HFF-Myc (cell line): ENCODE measurements at regions not wholly inside any gene's neighbourhood (a gene's known extent, or its start where the extent isn't known, plus 50 kb on each side); places are given as distances from the start of the nearest gene placed in this dataset.

Experiments used
- DNase-seq: peaks from one replicate; pipeline ENCODE4 v3.0.0-alpha.2; 2011; ENCODE audit warnings: low read depth; ENCODE audit errors: extremely low read depth
- H3K4me3 ChIP-seq: replicated peaks from 2 replicates; pipeline ENCODE4 v1.5.1; 2011; ENCODE audit warnings: low read depth, mild to moderate bottlenecking, control low read depth, low read length
- CTCF ChIP-seq: IDR thresholded peaks from 2 replicates; pipeline ENCODE4 v1.5.1; 2012; ENCODE audit warnings: mild to moderate bottlenecking, low read depth, low read length, control low read depth; ENCODE audit errors: missing control alignments

DNA sequence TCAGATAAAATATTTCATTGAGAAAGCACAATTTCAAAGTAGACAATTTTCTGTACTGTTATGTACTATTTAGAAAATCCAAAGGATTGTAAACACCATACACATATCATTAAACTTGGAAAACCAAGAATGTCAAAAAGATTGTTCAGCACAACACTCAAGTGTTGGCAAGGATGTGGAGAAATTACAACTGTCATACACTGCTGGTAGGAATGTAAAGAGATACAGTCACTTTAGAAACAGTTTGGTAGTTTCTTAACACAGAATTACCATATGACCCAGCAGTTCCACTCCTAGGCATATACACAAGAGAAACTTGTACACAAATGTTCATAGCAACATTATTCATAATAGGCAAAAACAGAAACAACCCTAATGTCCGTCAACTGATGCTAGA, 71.2 kb downstream of the OR2K2 start:
- TF ChIP-seq CTCF: no peak
- no peak overlapping the region for H3K4me3 ChIP-seq
- no peak for DNase-seq

DNA sequence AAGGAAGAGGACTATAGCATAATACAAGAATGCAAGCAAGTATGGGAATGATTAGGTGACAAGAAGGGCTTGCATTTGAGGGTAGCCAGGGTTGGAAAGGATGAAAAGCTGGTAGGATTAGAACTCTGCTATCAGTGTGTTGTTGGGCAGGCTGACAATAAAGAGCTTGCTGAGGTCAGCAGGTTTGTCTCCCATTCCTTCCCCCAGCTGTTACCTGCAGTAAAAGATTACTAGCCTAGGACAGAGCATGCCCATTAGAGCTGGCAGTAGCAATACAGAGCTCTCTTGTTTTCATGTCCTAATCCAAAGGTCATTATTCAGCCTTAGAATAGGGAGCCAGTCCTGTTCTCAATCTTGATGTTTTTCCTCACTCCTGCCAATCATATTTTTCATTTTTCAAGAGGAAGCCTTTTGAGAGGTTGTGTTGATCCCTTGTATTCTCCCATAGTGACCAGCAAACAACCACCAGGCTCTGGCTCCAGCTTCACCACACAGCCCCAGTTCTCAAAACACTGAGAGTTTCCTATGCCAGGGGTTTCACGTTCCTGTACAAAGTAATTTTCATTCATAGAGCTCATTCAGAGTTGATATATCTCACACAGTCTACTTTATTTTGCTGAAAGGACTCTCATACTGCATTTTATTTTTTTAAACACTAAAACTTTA, 71.7 kb downstream of the OR2K2 start:
- TF ChIP-seq CTCF: no peak
- no peak for DNase-seq
- no peak overlapping the region for H3K4me3 ChIP-seq

GRCh38 chr9:111253742-111254437, 76.1 kb downstream of the OR2K2 start:
- no peak overlapping the region for H3K4me3 ChIP-seq
- DNase-seq: no peak
- TF ChIP-seq CTCF: no peak

DNA sequence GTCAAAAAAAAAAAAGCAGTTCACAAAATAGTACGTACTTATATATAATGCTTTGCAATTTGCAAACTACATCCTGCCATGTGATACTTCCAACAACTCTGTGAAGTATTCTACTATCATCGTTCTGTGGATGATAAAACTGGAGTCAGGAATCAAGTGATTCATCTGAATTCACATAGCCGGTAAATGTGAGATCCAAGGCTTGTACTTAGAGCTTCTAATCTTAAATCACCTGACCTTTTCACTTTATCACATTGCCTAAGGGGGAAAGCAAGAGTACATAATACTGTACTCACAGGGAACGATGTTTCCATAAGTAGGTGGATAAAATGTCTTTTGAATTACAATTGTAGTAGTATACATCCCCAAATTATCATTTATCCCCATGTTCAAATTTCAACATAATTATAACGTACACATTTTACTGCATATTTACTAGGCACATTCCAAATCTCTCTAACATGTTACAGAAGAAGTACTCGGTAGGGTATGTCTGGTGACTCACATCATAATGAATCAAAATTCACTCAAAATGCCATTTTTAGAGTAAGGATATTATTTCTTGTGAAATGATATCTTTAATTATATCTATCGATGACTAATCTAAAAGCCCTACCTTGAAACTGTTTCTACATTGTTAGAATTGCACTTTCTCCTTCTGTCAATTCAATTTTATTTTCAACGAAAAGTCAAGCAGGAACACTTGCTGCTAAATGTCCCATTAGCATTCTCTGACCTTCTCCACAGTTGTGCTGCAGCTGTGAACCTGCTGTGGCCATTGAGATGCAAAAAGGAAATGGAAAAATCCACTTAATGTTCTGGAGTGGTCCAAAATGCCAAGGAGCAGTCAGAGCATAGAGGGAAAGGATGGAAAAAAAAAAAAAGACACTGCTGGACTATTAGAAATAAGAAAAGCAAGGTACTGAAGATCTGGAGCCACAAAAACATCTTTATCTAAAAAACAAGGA, 78.9 kb downstream of the OR2K2 start:
- no peak overlapping the region for H3K4me3 ChIP-seq
- TF ChIP-seq CTCF: no peak
- no peak for DNase-seq

- DNase-seq: no peak
- TF ChIP-seq CTCF: no peak
- no peak overlapping the region for H3K4me3 ChIP-seq
These were observed 92.6 kb downstream of the OR2K2 start for GRCh38 chr9:111237447-111237846.

DNA sequence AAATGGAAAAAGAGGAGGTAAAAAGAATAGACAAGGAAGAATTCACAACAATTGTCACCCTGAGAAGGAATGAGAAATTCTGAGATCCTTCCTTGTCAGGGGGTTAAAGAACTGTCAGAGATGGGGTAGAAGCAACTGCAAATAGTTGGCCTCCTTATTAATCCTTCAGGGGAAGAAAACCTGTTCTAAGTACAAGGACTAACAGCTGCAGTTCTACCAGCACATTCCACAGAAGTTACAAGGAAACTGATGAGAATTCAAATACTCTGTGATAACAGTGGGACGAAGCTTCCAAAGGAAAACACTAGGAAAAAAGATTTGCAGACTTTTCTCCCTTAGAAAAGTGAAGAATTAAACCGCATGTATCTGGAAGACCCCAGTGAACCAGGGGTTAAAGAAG, 93.7 kb downstream of the OR2K2 start:
- no peak for TF ChIP-seq CTCF
- no peak for DNase-seq
- H3K4me3 ChIP-seq: no peak overlapping the region
